GM18505 (cell line): ENCODE measurements at regions not wholly inside any gene's neighbourhood (a gene's known extent, or its start where the extent isn't known, plus 50 kb on each side); places are given as distances from the start of the nearest gene placed in this dataset.

ENCODE experiments used
- ATAC-seq: cut with Tn5 transposase; IDR thresholded peaks from one replicate; pipeline ENCODE4 v1.9.1; 2021; ENCODE audit not compliant: unreplicated experiment
- POLR2A ChIP-seq: IDR thresholded peaks from 4 replicates; pipeline ENCODE4 v1.6.1; 2011; ENCODE audit warnings: borderline replicate concordance; ENCODE audit not compliant: insufficient read depth, insufficient read length; ENCODE audit errors: extremely low read depth

DNA sequence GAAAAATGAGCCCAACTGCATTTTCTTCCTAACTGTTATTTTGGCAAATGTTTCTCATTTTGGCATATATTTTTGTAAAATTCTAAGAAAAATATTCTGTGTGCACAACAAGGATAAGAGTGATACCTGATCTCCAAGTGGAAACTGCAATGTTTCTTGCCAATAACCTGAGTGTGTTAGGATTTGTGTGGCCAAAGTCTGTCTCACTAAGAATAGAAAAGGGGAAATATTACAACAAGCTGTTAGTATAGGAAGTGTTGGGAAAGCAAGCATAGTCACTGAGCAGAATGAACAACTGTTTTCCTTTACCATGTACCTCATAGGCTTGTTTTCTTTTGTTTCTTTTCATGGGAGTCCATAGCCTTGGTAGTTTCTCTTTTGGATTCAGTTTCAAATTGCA is 624.2 kb downstream of the MTRR start:
- ATAC-seq: no peak
- no peak for TF ChIP-seq POLR2A

DNA sequence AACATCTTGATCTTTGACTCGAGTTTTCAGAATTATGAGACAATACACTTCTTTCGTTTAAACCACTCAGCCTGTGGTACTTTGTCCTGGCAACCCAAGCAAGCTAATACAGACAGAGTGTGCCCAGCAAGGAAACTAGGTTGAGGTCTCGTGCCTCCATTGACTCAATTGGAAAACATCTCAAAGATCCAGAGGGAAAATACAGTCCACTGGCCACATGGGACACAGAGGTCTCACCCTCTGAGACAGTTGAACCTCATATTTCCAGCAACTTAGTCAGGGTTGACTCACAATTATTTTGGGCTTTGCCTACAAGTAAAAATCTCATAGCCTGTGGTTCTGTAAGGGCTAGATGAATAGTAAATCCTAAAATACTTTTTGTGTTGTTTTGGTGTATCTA is 631.5 kb downstream of the MTRR start:
- no peak for ATAC-seq
- TF ChIP-seq POLR2A: no peak

DNA sequence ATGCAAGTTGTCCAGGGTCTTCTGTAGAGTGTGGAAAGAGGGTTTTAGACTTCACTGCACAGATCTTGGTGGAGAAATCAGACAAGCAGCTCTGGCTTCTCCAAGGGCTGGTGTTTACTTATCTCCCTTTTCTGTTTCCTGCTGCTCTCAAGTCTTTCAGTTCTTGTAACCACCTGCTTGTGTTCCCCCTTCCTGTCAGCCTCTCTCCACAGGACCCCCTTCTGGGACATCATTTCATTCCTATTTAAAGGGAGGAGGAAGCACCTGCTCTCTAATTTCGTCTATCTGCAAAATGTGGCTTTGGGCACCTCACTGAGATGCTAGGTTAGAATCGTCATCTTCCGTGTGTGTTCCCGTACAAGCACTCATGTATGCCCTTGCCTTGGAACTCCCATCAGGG is 636.2 kb downstream of the MTRR start:
- no peak for ATAC-seq
- TF ChIP-seq POLR2A: no peak

GRCh38 chr5:8508231-8508630 is 639.3 kb downstream of the MTRR start:
- no peak for TF ChIP-seq POLR2A

DNA sequence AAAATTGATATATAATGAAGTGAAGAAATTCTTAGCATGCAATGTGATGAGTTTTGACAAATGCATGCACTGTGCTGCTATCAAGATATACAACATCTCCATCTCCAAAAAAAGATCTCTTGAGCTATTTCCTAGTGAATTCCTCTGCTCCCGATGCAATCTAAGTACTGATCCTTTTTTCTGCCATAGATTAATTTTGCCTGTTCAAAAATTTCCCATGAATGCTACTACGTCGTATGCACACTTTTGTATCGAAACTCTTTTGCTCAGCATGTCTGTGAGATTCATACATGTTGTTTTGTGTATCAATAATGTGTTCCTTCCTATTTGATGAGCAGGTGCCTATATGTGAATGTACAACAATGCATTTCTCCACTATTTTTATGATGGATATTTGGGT is 647.4 kb downstream of the MTRR start:
- ATAC-seq: no peak
- no peak for TF ChIP-seq POLR2A

More at GRCh38 chr5:8508231-8508630, 639.3 kb downstream of the MTRR start:
- no peak for ATAC-seq

GRCh38 chr5:8517456-8517855 is 648.5 kb downstream of the MTRR start:
- no peak for ATAC-seq
- TF ChIP-seq POLR2A: no peak

DNA sequence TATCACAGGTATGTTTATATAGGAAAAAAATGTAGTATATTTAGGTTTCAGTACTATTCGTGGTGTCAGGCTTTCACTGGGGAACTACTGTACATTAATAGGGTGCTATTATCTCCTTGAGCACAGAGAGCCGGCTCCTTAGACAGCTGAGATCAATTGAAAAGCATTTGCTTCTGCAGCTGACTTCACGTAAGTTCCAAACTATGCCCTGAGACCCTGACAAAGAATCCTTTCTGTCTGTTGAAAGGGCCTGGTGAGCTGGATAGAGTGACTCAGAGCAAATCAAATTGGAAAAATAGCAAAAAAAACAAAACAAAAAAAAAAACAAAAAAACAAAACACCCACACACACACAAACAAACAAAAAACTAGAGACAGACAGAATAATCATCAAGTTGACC is 652.0 kb downstream of the MTRR start:
- TF ChIP-seq POLR2A: no peak
- ATAC-seq: no peak

DNA sequence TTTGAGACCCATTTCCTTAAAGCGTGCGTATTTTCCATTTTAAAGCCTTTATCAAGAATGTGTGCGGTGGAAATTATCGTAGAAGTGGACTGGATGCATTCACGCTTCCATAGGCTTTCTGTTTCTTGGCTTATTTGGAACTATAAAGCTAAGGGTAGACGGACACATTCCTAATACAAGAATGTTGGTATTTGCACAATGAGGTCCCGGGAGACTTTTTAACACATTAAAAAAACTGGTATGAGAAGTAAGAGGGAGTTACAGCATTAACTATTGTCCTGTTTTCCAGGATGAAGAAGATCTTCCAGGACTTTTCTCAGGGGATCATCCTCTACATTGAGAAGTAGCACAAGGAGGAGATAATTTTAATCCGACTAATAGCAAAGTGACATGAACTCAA is 653.0 kb downstream of the MTRR start:
- TF ChIP-seq POLR2A: no peak
- ATAC-seq: no peak

- ATAC-seq: no peak
- no peak for TF ChIP-seq POLR2A
Observed at GRCh38 chr5:8522646-8523045, 653.7 kb downstream of the MTRR start.

- ATAC-seq: no peak
- TF ChIP-seq POLR2A: no peak
Observed at GRCh38 chr5:8523501-8523900, 654.6 kb downstream of the MTRR start.

- no peak for ATAC-seq
- no peak for TF ChIP-seq POLR2A
Observed at GRCh38 chr5:8525819-8526218, 656.9 kb downstream of the MTRR start.

DNA sequence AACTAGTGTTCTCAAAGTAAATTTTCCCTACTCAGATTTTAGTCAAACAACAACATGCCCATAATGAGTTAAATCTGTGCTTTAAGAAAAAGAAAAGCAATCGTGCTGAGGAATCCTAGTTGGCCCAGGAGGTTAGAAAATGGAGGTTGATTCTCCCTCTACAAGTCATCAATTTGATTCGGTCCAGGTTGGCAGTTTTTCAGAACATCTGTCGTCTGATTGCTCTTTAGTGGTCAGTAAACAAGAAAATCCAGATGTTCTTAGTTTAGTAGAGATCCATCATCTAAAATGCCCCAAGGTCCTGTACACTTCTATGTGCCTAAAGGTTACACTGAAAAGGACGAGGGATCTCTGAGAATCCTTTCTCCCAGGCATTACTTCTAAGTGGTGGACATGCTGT is 659.2 kb downstream of the MTRR start:
- TF ChIP-seq POLR2A: no peak
- no peak for ATAC-seq

DNA sequence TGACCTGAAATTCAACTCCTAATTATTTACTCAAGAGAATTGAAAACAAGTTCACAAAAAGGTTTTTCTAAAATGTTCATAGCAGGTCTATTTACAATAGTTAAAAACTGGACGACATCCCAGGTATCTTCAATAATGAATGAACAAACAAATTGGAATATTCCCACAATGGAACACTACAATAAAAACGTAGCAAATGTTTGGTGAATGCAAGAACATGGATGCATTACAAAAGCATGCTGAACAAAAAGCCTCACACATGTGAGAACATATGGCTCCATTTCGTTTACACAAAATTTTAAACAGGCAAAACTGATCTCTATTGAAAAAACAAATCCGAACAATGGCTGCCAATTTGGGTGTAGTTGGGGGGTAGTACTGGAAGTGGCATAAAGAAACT is 669.9 kb downstream of the MTRR start:
- ATAC-seq: no peak
- no peak for TF ChIP-seq POLR2A

DNA sequence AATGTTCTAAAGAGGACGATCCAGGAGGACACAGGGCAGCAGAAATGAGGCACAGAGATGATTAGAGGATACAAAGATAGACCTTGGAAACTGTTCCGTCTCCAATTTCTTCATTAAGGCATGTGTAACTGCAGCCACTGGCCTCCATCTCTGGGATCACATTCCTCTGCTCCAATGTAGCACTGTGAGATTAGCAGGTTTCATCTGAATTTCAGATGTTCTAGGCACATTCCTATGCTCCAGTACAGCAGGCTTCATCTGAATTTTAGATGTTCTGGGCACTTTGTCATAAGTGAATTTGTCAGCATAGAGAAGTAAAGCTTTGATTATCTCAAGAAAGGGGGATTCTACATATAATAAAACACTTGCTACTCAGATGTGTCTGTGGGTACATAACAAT is 671.4 kb downstream of the MTRR start:
- TF ChIP-seq POLR2A: no peak
- ATAC-seq: no peak

DNA sequence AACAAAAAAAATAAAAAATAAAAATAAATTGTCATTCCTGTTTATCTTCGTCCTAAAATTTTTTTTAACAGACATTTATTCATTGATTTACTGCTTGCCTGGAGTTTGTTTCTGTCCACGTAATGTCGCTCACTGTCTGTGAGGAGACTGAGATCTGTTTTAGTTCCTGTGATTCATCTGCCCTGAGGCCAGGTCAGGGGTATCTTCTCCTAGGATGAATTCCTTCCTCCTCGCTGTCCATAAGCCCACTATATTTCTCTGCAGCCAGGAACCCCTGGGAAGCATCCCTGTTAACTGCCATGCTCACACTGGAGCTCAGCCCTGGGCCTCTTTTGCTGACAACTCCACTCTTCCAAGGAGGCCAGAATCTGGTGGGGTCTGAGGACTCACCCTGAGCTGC is 682.0 kb downstream of the MTRR start:
- no peak for ATAC-seq

More for the DNA sequence above, 682.0 kb downstream of the MTRR start:
- no peak for TF ChIP-seq POLR2A
